ENCODE measurements at regions not wholly inside any gene's neighbourhood (a gene's known extent, or its start where the extent isn't known, plus 50 kb on each side); places are given as distances from the start of the nearest gene placed in this dataset.

DNA sequence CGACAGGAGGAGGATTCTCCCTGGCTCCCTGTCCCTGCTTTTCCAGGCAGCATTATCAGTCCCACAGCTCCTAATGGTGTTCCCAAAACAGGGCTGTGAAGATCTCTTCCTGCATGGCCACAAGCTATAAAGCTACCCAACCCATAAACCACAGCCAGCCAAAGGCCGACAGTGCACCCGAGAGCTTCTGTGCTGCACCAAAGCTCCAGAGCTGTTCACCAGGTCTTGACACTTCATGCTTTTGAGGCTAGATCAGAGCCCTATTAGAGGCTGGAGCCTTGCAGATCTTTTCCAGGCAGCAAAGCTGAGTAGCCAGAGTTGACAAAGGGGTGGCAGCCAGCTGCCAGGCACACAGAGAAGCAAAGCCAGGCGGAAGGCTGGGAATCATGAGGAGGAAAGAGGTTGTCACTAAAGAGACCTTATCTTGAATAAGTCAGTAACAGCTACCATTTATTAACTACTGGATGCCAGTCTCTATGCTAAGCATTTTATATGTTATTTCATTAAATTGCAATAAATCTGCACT lies 180.4 kb downstream of the KATNAL1 start:
- no peak for ATAC-seq

DNA sequence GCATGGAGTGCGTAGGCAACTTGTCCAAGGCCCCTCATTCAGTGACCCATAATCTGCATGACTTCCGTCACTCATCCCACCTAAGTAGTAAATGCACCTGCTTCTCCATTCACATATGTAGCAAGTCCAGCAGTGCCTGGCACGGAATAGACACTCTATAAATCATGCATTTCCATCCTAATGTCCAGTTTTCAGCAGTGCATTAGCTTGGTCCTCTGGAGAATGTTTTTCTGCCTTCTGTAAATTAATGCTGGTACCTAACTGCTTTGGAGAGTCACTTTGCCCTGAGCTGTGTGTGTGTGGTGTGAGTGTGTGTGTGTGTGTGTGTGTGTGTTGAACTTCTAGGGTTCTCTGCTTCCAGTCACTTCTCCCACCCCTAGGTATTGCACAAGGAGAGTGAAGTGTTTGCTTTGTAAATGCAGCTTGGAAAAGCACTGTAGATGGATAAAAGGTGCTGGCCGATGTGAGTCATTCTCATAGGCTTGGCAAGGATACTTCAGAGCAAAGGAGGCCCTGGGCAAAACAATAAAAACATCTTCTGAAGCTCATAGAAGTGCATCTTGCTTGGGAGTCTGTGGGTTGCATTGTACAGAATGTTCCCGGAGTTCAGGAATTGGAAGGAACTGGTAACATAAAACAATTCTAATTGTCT lies 181.8 kb downstream of the KATNAL1 start:
- ATAC-seq = no peak

DNA sequence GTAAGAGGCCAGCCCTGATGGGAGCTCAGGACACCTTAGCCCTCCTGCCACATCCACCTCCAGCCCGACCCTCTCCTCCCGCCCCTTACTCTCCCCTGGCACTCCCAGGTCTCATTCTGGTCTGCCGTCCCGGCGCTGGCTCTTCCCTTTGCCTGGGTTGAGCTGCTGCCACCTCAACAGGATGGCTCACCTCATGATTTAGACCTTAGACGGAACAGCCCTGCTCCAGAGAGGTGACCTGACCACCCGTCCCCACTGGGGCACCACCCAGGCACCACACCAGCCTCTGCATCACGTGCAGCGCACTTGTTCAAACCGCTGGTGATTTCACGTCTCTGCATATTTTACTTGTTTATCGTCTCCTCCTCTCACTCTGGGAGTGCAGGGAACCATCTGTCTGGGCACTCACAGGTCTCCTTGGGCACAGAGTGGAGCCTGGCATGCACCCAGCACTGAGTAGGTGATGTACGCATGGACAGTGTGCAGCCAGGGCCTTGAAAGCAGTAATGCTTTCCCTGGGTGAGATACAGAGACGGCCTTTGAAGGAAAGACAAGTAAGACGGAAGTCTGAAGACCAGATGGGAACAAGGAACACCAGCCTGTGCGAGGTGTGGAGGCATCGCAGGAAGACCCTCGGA lies 183.1 kb downstream of the KATNAL1 start:
- ATAC-seq = no peak

DNA sequence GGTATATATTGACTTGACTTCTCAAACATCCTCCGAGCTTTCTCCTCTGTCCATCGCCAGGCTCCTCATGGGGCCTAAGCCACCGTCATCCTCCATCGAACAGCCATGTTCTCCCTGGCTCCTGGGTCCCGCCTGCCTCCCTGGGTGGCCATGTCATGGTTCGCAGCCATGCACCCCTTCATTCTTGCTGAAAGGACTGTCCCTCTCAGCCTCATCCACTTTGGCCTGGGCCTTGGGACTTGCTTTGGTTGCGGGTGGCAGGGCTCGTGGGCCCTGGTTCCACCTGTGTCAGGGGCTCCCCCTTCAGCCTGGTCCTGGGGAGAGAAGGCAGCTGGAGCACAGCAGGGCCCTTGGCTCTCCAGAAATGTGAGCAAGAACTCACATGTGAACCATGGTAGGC lies 183.8 kb downstream of the KATNAL1 start:
- no peak for ATAC-seq

DNA sequence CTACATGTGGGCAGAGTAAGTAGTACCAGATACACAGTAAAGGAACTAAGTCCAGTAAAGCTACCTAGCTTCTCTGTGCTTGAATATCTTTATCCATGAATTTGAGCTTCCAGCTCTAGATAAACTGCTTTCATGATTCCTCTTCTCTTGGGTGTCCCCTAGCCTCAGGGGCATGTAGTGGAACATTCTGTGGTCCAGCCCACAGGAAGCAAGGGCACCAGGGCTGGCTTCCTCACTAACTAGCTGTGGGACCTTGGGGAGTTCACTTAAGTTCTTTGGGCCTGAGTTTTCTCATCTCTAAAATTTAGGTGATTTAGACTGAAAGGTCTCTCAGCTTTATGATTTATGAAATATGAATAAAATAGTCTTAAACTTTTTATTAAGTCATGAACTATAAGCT lies 185.7 kb downstream of the KATNAL1 start:
- ATAC-seq = no peak

DNA sequence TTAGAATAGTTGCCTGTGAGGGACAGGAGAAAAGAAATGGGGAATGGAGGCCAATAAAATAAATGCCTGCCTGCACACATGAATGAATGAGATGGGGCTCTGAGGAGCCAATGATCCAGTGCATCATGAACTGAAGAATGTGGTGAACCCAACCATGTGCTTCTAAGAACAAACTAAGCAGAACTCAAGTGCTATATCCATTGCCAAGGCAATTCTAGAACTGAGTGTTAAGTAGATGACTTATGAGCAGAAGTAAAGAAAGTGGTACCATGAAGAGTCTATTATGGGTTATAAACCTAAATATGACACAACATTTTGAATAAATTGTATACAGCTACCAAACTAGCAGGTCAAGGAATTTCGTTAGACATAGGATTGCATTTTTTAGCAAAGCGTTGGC lies 186.1 kb downstream of the KATNAL1 start:
- ATAC-seq = no peak

DNA sequence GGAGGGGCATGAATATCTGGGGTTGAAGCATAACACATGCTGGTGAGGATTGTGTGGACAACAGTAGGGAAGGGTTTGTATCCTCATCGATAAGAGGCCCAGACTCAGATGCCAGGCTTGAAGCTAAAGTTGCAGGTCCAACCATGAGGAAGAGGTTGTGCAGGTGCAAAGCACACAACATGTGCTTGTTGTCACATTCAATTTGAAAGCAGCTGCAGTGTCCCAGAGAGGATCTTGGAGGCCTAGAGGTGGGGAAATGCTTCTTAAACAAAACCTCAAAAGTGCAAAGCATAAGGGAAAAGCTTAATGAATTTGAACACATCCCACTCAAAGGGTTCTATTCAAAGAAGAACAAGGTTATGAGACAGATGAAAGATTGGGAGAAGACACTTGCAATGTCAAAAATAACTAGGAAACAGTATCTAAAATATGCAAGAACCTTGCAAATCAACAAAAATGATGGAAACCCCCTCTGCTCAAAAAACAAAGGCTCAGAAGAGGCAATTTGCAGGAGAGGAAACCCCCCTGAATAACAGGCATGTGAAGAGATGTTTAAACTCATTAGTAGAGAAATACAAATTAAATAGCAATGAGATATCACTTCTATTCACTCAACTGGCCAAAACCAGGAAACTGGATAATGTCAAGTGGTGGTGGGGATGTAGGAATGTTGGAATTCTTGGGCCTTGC lies 187.1 kb downstream of the KATNAL1 start:
- ATAC-seq = no peak

DNA sequence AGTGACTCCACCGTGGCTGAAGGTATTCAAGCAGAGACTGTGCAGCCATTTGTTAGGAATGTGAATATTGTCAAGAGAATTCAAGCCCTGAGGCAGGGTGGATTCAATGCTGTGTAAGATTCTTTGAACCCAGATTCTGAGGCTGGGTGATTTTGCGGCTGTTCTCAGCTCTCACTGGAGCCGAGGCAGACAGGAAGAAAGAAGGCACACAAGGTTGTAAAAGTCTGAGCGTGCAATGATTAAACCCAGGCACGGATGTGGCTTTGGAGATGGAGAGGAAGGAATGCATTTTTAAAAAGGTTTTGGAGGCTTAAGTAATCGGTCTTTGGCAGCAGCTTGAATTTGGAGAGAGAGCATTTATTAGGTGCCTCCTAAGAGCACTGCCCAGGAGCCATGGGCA lies 187.9 kb downstream of the KATNAL1 start:
- ATAC-seq = no peak

DNA sequence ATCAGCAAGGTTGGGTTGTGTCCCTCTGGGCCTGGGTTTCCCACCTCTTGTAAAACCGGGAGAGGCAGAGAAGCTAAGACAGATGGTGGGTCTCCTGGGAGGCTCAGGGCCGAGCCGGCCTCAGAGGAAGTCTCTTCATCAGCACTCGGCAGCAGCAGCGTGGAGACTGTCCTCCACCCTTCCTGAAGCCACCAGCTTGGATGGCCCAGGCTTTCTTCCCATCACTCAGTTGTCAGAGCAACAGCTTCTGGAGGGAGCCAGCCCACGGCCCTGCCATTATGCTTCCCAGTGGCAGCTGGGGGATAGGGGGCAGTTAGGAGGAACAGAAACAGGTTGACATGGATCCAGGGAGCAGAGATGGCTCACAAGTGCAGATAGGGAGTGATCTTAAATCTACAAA lies 191.0 kb downstream of the KATNAL1 start:
- no peak for ATAC-seq

DNA sequence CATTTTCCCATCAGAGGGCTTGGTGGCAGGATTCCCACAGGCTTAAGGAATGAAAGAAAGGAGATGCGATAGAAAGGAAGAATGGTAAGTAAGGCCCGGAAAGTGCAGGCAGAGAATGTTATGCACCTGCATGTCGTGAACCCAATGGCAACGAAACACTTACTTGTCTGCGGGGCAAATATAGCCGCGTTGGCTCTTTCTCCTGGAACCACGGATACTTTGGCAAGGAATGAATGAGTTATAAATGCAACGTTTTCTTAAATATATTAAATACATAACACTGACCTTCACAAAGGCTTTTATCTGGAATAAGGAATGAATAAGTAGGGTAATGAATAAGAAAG lies 192.1 kb downstream of the KATNAL1 start:
- no peak for ATAC-seq

DNA sequence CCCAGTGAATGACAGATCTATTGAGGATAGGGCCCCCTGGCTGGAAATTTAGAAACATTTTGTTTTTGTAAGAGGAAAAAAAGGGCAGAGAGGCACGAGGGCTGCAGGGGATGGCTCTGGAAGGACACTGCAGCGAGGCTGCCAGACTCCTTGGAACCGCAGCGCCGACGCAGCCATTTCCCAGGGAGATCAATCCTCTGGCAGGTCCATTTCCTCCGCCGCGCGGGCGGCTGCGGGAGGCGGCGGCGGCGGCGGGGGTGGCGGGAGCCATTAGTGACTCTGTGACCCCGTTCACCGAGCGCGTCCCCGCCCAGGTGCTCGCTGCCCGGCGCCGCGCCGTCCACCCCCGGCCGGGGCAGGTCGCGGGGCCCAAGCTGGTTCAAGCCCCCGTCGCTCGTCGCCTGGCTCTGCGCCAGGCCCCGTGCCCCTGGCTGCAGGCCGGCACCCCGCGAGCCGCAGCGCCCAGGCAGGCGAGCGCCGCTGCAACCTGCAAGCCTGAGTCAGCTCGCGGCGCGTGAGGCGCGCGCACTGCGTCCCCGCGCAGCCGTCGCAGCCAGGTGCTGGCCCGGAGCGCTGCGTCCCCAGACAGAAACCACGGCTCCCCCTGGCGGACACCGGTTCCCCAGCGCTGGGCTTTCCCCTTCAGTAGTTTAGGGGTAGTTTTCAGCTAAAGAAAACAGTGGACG lies 192.6 kb downstream of the KATNAL1 start:
- peak; percentile 97 to 98 for ATAC-seq

DNA sequence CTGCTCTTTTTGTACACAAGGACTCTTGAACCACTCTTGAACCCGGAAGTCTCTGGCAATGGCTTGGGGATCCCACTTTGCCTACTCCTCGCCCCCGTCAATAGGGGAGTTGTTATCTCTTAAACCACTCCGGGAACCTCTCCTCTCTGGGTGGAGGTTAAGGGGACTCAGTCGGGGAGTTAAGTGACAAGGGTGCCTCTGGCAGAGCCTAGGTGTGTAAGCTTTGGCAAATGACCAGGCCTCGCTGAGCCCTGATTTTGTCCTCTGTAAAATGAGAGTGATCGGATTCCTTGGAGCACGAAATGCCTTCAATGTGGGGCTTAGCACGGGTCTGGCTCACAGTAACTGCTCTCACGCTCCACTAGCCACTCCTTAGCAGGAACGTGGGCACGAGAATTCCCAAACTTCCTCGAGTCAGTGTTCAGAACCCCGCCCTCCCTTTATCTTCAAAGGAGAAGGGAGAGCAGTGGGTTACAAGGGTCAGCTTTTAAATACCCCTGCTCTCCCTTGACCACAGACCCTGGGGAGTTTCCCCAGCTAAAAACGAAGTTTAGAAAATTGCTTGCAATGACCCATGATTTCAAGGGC lies 193.3 kb downstream of the KATNAL1 start:
- ATAC-seq = no peak

DNA sequence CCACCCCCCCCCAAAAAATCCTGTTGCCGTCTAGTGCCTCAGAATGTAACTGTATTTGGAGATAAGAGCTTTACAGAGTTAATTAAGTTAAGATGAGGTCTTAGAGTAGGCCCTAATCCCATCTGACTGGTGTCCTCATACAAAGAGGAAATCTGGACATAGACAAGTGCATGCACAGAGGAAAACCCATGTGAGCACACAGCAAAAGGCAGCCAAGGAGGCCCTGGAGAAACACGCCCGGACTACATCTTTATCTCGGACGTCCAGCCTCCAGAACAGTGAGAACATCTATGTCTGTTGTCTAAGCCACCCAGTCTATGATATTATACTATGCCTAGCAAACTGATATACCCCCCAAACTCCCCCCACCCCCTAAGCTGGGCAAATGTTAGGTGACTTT lies 193.8 kb downstream of the KATNAL1 start:
- no peak for ATAC-seq

DNA sequence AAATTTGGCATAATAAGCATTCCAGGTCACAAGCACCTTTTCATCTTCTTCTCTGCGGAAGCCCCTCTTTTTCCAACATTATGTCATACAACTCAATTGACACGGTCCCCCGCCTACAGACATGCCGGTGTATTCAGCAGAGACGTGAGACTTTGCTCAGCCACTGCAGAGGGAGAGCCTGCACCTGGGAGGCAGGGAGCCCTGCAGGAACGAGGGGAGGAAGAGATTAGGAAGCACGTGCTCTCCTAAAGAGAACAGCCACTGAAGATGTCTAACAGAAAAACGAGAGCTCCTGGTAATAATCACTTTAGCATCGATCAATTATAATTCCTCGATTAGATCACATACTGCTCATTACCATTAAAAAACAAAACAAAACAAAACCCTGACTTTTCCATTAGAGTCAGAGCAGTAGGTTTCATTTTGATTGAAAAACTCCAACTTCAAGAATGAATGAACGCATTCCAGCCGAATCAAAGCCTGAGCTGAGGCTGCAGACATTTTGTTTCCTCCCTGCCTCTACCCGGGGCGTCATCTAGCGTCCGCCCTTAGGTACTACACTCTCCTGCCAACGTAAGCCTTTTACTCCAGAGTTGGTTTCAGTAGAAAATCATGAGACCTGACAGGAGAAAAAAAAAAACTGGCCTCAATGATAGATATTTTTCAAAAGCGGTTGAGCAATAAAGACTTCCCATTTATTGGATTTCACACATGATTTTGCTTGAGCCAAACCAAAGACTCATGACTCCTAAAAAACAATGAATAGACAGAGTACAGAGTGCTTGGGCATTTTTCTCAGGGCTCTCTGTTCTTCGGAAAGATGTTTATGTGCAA lies 194.5 kb downstream of the KATNAL1 start:
- peak; percentile 36 to 39 for ATAC-seq

DNA sequence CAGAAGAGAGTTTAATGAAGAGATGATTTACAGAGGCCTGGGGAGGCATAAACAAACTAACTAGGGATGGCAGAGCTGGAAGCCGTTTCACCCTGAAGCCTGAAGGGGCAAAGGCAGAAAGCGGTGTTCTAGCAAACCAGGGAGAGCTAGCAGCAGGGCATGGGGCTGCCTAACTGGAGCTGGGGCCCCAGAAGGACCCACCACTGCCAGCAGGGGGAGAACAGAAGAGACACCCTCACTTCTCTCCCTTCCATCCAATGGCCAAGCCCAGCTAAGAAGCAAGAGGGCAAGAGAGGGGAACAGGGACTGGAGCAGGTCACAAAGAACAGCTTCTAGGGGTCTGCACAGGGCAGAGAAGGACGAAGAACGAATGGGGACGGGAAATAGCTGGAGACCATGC lies 195.5 kb downstream of the KATNAL1 start:
- no peak for ATAC-seq

DNA sequence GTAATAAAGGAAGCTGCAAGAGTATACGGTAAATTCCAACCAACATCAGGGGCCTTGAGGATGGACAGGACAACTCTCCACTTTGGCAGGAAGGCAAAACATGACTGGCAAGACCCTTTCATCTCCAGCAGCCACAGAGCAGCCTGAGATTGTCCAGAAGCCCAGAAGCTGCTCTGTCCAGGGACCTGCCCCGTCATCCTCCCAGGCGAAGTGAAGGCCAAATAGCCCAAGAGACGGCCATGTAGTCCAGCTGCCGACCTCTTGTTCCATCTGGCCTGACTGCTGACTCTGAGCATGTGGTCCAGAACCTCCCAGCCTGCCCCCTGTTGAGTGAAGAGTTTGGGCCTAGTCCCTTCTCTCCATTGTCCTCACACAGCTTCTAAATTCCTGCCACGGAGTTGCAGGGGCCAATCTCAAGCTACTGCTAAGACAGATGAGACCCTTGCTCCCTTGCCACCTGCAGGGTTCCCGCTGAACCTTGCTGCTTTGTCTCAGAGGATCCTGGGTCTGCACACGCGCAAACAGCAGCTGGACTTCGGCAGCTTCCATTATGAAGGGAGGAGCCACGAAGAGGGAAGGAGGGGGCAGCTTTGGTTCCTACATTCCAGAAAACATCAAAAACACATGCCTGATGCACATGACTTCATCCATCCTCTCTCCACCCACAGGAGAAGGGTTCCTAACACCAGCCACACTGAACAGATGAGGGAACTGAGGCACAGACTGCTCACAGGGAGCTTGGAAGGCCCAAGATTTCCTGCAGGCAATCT lies 196.9 kb downstream of the KATNAL1 start:
- ATAC-seq = no peak

DNA sequence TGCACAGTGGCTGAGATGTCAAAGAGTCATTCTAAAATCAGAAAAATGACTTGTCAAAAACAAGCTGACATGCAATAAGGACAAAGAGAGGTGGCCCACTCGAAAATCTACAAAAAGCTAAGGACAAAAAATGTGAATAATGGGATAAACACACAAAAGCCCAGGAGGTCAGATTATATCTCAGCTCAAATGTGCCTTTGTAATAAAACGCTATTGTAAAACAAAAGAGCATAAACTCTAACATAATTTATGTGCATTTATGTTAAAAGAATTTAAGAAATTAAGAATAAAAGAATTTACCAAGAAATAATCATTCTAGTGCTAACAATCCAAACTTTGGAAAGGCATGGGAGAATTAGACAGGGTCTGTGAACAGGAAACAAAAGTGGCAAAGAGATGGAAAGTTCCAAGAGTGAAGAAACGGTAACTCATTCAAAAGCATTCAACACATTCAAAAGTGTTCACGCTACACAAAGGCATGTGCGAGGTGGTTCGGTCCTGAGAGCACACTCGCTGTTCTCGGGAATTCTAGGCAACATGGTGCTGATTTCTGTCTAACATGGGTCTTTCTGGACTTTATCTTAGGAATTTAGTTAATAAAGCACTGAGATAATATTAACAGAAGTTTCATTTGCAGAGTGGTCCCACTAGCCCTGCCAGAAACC lies 197.7 kb downstream of the KATNAL1 start:
- no peak for ATAC-seq

DNA sequence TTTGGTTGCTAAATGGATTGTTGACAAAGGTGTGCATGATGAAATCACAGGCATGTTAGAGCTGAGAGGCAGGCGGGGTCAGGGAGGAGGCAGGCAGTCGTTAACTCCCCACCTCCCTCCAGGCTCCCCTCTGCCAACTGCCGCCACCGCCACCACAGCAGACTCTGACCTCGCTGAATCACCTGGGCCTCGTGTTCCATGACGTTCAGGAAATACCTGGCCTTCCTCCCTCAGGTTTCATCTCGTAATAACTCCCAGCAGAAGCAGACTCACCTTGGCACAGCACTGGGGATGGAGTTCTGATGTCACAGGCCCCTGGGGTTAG lies 198.5 kb downstream of the KATNAL1 start:
- ATAC-seq = no peak

DNA sequence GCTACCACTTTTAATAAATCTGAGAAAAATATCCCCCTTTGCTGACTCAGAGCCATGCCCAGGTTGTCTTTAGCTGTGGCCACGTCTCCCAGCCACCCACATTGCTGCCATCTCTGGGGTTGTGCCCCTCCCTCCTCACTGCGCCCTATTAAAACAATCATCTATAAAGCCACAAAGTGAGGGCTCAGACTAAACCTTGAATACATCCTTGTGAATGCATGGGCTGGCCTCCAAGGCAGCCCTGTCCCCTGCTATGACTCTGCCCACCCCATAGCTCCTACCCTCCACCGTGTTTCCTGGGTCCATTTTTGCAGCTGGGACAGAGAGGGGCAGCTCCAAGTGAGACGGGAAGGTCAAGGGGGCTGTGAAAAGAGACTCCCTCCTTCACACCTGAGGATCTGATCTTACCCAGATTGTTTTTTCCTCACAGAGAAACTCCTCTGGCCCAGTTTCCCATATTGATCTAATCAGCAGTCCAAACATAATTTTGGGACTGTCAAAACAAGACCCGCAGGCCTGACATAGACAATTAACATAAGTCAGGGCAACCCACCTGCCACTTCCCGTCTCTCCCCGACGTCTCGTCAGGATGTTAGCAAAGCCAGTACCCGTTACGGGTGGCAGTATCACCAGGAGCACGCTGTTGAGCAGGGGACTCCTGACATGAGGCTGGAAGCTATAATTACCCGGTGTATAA lies 199.0 kb downstream of the KATNAL1 start:
- no peak for ATAC-seq

DNA sequence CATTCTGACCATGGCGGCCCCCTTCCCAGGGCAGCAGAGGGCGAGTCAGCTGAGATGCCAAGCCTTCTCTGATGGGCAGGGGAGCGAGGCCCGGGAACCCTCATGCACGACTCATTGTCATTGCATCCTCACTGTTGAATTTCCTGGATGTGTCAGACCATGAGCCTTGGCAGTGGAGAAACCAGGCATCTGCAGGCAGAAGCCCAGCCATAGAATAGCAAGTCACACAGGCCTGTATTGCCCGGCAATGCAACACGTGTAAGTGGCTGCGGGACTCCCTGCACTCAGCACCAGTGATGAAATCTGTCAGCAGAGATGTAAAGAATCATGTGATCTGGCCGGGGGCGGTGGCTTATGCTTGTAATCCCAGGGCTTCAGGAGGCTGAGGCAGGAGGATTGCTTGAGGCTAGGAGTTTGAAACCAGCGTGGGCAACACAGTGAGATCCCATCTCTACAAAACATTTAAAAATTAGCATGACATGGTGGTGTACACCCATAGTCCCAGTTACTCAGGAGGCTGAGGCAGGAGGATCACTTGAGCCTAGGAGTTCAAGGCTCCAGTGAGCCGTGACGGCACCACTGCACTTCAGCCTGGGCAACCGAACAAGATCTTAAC lies 199.7 kb downstream of the KATNAL1 start:
- ATAC-seq = no peak
